ENCODE measurements at regions not wholly inside any gene's neighbourhood (a gene's known extent, or its start where the extent isn't known, plus 50 kb on each side); places are given as distances from the start of the nearest gene placed in this dataset.

DNA sequence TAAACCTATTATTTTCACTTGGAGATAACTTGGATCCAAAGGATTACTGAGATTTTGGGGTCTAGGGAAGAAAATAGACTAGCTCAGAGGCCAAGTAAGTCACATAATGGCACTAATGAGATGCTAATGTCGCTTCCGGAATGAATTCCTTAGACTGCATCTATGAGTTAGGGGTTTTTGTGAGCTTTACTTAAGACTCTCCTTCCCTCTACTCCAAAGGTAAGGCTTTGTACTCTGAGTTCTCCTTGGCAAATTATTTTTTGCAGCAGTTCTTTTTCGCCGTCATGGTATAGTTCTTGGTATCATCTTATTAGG lies 143.9 kb upstream of the KLF14 start:
- Histone ChIP-seq H3K9me3 (replicated peaks; ENCODE audit: control insufficient read depth, low read depth, low read length) (no peaks in the 10 kb centered on the region), H3K4me3 (ENCODE audit: low read length) (no peak overlapping the region), H3K4me1 (ENCODE audit: control insufficient read depth, insufficient read depth, low read length) (no peaks in the 10 kb centered on the region), H3K27me3 (ENCODE audit: control insufficient read depth, insufficient read depth, low read length) (peaks cover 2% of the 10 kb centered on the region), H3K36me3 (ENCODE audit: control insufficient read depth, insufficient read depth, low read length) (peaks cover 2% of the 10 kb centered on the region), H3K27ac (ENCODE audit: low read length) (no peak overlapping the region)
- WGBS (ENCODE audit: insufficient coverage), result no CpG with 5 or more reads among the region's 4 CpGs
- no peak for DNase-seq

GRCh38 chr7:130878785-130879184 lies 144.8 kb upstream of the KLF14 start:
- Histone ChIP-seq H3K27ac (ENCODE audit: low read length) (no peak overlapping the region), H3K4me3 (ENCODE audit: low read length) (no peak overlapping the region), H3K9me3 (replicated peaks; ENCODE audit: control insufficient read depth, low read depth, low read length) (no peaks in the 10 kb centered on the region), H3K27me3 (ENCODE audit: control insufficient read depth, insufficient read depth, low read length) (peaks cover 2% of the 10 kb centered on the region), H3K4me1 (ENCODE audit: control insufficient read depth, insufficient read depth, low read length) (no peaks in the 10 kb centered on the region), H3K36me3 (ENCODE audit: control insufficient read depth, insufficient read depth, low read length) (peaks cover 2% of the 10 kb centered on the region)
- no peak for DNase-seq
- no CpG with 5 or more reads among the region's 2 CpGs for WGBS (ENCODE audit: insufficient coverage)

DNA sequence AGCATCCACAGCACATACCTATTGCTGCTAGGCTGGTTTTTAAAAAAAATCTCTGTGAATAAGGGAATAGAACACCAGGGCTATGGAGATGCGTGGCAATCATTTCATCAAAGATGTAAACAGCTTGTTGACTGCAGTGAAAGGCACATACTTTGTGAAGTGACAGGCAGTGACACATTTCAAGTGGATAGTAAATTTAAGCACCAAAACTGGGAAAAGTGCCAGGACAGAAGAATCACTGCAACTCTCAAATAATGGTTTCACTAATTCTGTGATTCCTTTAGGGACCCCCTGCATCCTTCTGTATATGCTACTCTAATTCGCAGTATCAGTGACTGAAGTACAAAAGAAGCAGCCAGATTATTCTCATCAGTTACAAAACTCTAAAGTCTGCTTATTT lies 145.2 kb upstream of the KLF14 start:
- no peak for DNase-seq
- H3K4me3 ChIP-seq (ENCODE audit: low read length), result no peak overlapping the region
- 75% methylated on average over 1 of the region's 2 CpGs for WGBS (ENCODE audit: insufficient coverage)
- H3K4me1 ChIP-seq (ENCODE audit: control insufficient read depth, insufficient read depth, low read length), result no peaks in the 10 kb centered on the region
- peaks cover 2% of the 10 kb centered on the region for H3K36me3 ChIP-seq (ENCODE audit: control insufficient read depth, insufficient read depth, low read length)
- no peak overlapping the region for H3K27ac ChIP-seq (ENCODE audit: low read length)
- H3K27me3 ChIP-seq (ENCODE audit: control insufficient read depth, insufficient read depth, low read length), result peaks cover 2% of the 10 kb centered on the region
- H3K9me3 ChIP-seq (replicated peaks; ENCODE audit: control insufficient read depth, low read depth, low read length), result no peaks in the 10 kb centered on the region

- 84% methylated on average over 3 of the region's 5 CpGs for WGBS (ENCODE audit: insufficient coverage)
- DNase-seq, result no peak
- peaks cover 2% of the 10 kb centered on the region for H3K36me3 ChIP-seq (ENCODE audit: control insufficient read depth, insufficient read depth, low read length)
- no peak overlapping the region for H3K27ac ChIP-seq (ENCODE audit: low read length)
- H3K27me3 ChIP-seq (ENCODE audit: control insufficient read depth, insufficient read depth, low read length), result peaks cover 2% of the 10 kb centered on the region
- no peaks in the 10 kb centered on the region for H3K4me1 ChIP-seq (ENCODE audit: control insufficient read depth, insufficient read depth, low read length)
- H3K4me3 ChIP-seq (ENCODE audit: low read length), result no peak overlapping the region
- H3K9me3 ChIP-seq (replicated peaks; ENCODE audit: control insufficient read depth, low read depth, low read length), result no peaks in the 10 kb centered on the region
These were observed 146.7 kb upstream of the KLF14 start for GRCh38 chr7:130880668-130881067.

- Histone ChIP-seq H3K27me3 (ENCODE audit: control insufficient read depth, insufficient read depth, low read length) (peaks cover 2% of the 10 kb centered on the region), H3K36me3 (ENCODE audit: control insufficient read depth, insufficient read depth, low read length) (peaks cover 2% of the 10 kb centered on the region), H3K27ac (ENCODE audit: low read length) (no peak overlapping the region), H3K4me1 (ENCODE audit: control insufficient read depth, insufficient read depth, low read length) (no peaks in the 10 kb centered on the region), H3K9me3 (replicated peaks; ENCODE audit: control insufficient read depth, low read depth, low read length) (no peaks in the 10 kb centered on the region), H3K4me3 (ENCODE audit: low read length) (no peak overlapping the region)
- 67% methylated on average over 1 of the region's 3 CpGs for WGBS (ENCODE audit: insufficient coverage)
- DNase-seq, result no peak
These were observed 147.2 kb upstream of the KLF14 start for GRCh38 chr7:130881091-130881798.

DNA sequence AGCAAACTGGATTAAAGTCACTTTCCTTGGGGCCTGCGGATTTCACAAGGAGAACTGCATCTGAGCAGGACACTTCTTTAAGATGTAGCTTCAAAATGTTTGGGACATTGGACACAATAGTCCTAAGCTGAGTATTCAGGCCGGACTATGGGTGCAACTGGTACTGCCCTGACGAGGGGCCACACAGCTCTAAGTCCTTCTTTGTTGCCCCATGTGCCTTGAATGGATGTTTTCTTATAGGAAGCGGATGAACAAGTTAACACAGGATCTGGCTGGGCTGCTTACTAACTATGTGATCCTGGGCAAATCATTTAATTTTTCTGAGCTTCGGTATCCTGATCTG lies 147.8 kb upstream of the KLF14 start:
- H3K9me3 ChIP-seq (replicated peaks; ENCODE audit: control insufficient read depth, low read depth, low read length), result no peaks in the 10 kb centered on the region
- H3K36me3 ChIP-seq (ENCODE audit: control insufficient read depth, insufficient read depth, low read length), result peaks cover 2% of the 10 kb centered on the region
- no peak overlapping the region for H3K27ac ChIP-seq (ENCODE audit: low read length)
- H3K4me1 ChIP-seq (ENCODE audit: control insufficient read depth, insufficient read depth, low read length), result no peaks in the 10 kb centered on the region
- WGBS (ENCODE audit: insufficient coverage), result 83% methylated on average over 5 of the region's 5 CpGs
- DNase-seq, result no peak
- H3K4me3 ChIP-seq (ENCODE audit: low read length), result no peak overlapping the region
- peaks cover 2% of the 10 kb centered on the region for H3K27me3 ChIP-seq (ENCODE audit: control insufficient read depth, insufficient read depth, low read length)

- Histone ChIP-seq H3K36me3 (ENCODE audit: control insufficient read depth, insufficient read depth, low read length) (peaks cover 2% of the 10 kb centered on the region), H3K4me1 (ENCODE audit: control insufficient read depth, insufficient read depth, low read length) (no peaks in the 10 kb centered on the region), H3K27me3 (ENCODE audit: control insufficient read depth, insufficient read depth, low read length) (peaks cover 2% of the 10 kb centered on the region), H3K9me3 (replicated peaks; ENCODE audit: control insufficient read depth, low read depth, low read length) (no peaks in the 10 kb centered on the region), H3K27ac (ENCODE audit: low read length) (no peak overlapping the region), H3K4me3 (ENCODE audit: low read length) (no peak overlapping the region)
- 67% methylated on average over 1 of the region's 2 CpGs for WGBS (ENCODE audit: insufficient coverage)
- DNase-seq, result no peak
These were observed 148.4 kb upstream of the KLF14 start for GRCh38 chr7:130882396-130882795.

GRCh38 chr7:130883928-130884327 lies 149.9 kb upstream of the KLF14 start:
- 60% methylated on average over 1 of the region's 6 CpGs for WGBS (ENCODE audit: insufficient coverage)
- Histone ChIP-seq H3K4me3 (ENCODE audit: low read length) (no peak overlapping the region), H3K27ac (ENCODE audit: low read length) (no peak overlapping the region), H3K36me3 (ENCODE audit: control insufficient read depth, insufficient read depth, low read length) (no peaks in the 10 kb centered on the region), H3K4me1 (ENCODE audit: control insufficient read depth, insufficient read depth, low read length) (no peaks in the 10 kb centered on the region), H3K9me3 (replicated peaks; ENCODE audit: control insufficient read depth, low read depth, low read length) (no peaks in the 10 kb centered on the region), H3K27me3 (ENCODE audit: control insufficient read depth, insufficient read depth, low read length) (peaks cover 4% of the 10 kb centered on the region)
- no peak for DNase-seq

GRCh38 chr7:130884437-130885417 lies 150.7 kb upstream of the KLF14 start:
- 57% methylated on average over 8 of the region's 21 CpGs for WGBS (ENCODE audit: insufficient coverage)
- peaks cover 4% of the 10 kb centered on the region for H3K27me3 ChIP-seq (ENCODE audit: control insufficient read depth, insufficient read depth, low read length)
- no peak overlapping the region for H3K27ac ChIP-seq (ENCODE audit: low read length)
- no peak overlapping the region for H3K4me3 ChIP-seq (ENCODE audit: low read length)
- H3K4me1 ChIP-seq (ENCODE audit: control insufficient read depth, insufficient read depth, low read length), result no peaks in the 10 kb centered on the region
- H3K36me3 ChIP-seq (ENCODE audit: control insufficient read depth, insufficient read depth, low read length), result no peaks in the 10 kb centered on the region
- DNase-seq, result no peak
- H3K9me3 ChIP-seq (replicated peaks; ENCODE audit: control insufficient read depth, low read depth, low read length), result no peaks in the 10 kb centered on the region

DNA sequence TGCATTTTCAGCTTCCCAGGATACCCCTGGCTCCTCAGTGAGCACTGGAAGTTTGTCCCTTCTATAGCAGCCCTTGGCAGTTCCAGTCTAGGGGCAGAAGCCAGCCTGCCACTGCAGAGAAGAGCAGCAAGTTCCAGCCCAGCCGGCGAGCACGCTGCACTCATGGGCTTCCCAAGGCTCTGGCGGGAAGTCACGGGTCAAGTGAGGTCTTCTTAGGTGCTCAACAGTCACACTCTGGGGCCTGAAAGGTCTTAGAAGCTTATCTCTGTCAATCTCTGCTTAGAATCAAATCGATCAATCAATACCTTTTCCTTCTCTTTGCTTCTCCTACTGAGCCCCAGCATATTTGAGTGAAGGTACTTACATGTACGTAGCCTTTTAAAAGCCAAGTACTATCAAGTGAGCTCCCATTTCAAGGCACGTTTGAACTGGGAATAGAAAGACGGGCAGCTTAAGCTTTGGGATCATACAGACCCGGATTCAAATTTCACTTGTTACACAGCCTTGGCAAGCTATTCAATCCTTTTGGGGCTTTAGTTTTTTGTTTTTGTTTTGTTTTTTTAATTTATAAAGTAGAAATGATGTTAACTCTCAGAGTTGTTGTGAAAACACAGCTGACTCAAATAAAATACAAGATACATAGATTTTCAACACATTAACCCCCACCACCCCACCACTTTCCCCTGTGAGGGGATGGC lies 152.6 kb upstream of the KLF14 start:
- H3K9me3 ChIP-seq (replicated peaks; ENCODE audit: control insufficient read depth, low read depth, low read length), result no peaks in the 10 kb centered on the region
- H3K36me3 ChIP-seq (ENCODE audit: control insufficient read depth, insufficient read depth, low read length), result no peaks in the 10 kb centered on the region
- H3K27ac ChIP-seq (ENCODE audit: low read length), result no peak overlapping the region
- H3K4me3 ChIP-seq (ENCODE audit: low read length), result no peak overlapping the region
- H3K27me3 ChIP-seq (ENCODE audit: control insufficient read depth, insufficient read depth, low read length), result peaks cover 4% of the 10 kb centered on the region
- peaks cover 3% of the 10 kb centered on the region for H3K4me1 ChIP-seq (ENCODE audit: control insufficient read depth, insufficient read depth, low read length)
- DNase-seq, result no peak
- 53% methylated on average over 6 of the region's 10 CpGs for WGBS (ENCODE audit: insufficient coverage)
